ENCODE measurements at regions not wholly inside any gene's neighbourhood (a gene's known extent, or its start where the extent isn't known, plus 50 kb on each side); places are given as distances from the start of the nearest gene placed in this dataset.

GRCh38 chr2:146496248-146496647, 1348.6 kb upstream of the ACVR2A start:
- no peaks in the 10 kb centered on the region for H3K36me3 Mint-ChIP-seq (ENCODE audit: low read depth)

GRCh38 chr2:146489386-146489785, 1355.4 kb upstream of the ACVR2A start:
- H3K4me1 Mint-ChIP-seq (ENCODE audit: low read depth): no peaks in the 10 kb centered on the region
- H3K9me3 Mint-ChIP-seq: peaks cover 4% of the 10 kb centered on the region
- no peaks in the 10 kb centered on the region for H3K27me3 ChIP-seq (ENCODE audit: control insufficient read depth in 1 of 2, insufficient read depth in 2 of 2, low read length in 2 of 2)
- no peak overlapping the region for H3K4me3 ChIP-seq (ENCODE audit: low read length)
- ChIA-PET POLR2A (no interaction called here), CTCF (no interaction called here)
- no peak overlapping the region for H3K27ac Mint-ChIP-seq
- no peak for DNase-seq
- no peak for ATAC-seq (ENCODE audit: poor library complexity)
- H3K27me3 Mint-ChIP-seq: no peaks in the 10 kb centered on the region
- H3K4me3 Mint-ChIP-seq: no peak overlapping the region
- no peak for TF ChIP-seq CTCF (IDR thresholded peaks at IDR 0.05)
- H3K9me3 ChIP-seq (ENCODE audit: control insufficient read depth in 1 of 2, insufficient read depth in 1 of 2, low read length in 2 of 2): peaks cover 0 to 4% of the 10 kb centered on the region in 2 experiments
- intact Hi-C loops (cut with DNase I, micrococcal nuclease): no loop called here
- no peak overlapping the region for H3K27ac ChIP-seq (ENCODE audit: low read depth in 1 of 2, low read length in 2 of 2)
- no peaks in the 10 kb centered on the region for H3K36me3 Mint-ChIP-seq (ENCODE audit: low read depth)
- no peaks in the 10 kb centered on the region for H3K4me1 ChIP-seq (ENCODE audit: insufficient read depth, low read length)
- H3K36me3 ChIP-seq (ENCODE audit: insufficient read depth, low read length): no peaks in the 10 kb centered on the region

More at GRCh38 chr2:146496248-146496647, 1348.6 kb upstream of the ACVR2A start:
- Histone ChIP-seq H3K4me1 (ENCODE audit: insufficient read depth, low read length) (no peaks in the 10 kb centered on the region), H3K9me3 (ENCODE audit: control insufficient read depth in 1 of 2, insufficient read depth in 1 of 2, low read length in 2 of 2) (peaks cover 0 to 7% of the 10 kb centered on the region in 2 experiments), H3K27me3 (ENCODE audit: control insufficient read depth in 1 of 2, insufficient read depth in 2 of 2, low read length in 2 of 2) (no peaks in the 10 kb centered on the region), H3K36me3 (ENCODE audit: insufficient read depth, low read length) (no peaks in the 10 kb centered on the region), H3K4me3 (ENCODE audit: low read length) (no peak overlapping the region), H3K27ac (ENCODE audit: low read depth in 1 of 2, low read length in 2 of 2) (no peak overlapping the region)
- no peak for DNase-seq
- Mint-ChIP-seq H3K27me3 (no peaks in the 10 kb centered on the region), H3K9me3 (peaks cover 1% of the 10 kb centered on the region), H3K4me3 (no peak overlapping the region), H3K4me1 (ENCODE audit: low read depth) (no peaks in the 10 kb centered on the region), H3K27ac (no peak overlapping the region)
- CTCF ChIA-PET: no interaction called here
- POLR2A ChIA-PET: no interaction called here
- no peak for TF ChIP-seq CTCF (IDR thresholded peaks at IDR 0.05)
- no peak for ATAC-seq (ENCODE audit: poor library complexity)
- intact Hi-C loops (cut with DNase I, micrococcal nuclease): no loop called here

GRCh38 chr2:146481629-146482028, 1363.2 kb upstream of the ACVR2A start:
- Mint-ChIP-seq H3K27me3 (no peaks in the 10 kb centered on the region), H3K4me3 (no peak overlapping the region), H3K4me1 (ENCODE audit: low read depth) (no peaks in the 10 kb centered on the region), H3K9me3 (no peaks in the 10 kb centered on the region), H3K36me3 (ENCODE audit: low read depth) (no peaks in the 10 kb centered on the region), H3K27ac (no peak overlapping the region)
- no peak for TF ChIP-seq CTCF (IDR thresholded peaks at IDR 0.05)
- H3K27ac ChIP-seq (ENCODE audit: low read depth in 1 of 2, low read length in 2 of 2): no peak overlapping the region
- no peaks in the 10 kb centered on the region for H3K36me3 ChIP-seq (ENCODE audit: insufficient read depth, low read length)
- no peaks in the 10 kb centered on the region for H3K4me1 ChIP-seq (ENCODE audit: insufficient read depth, low read length)
- no peaks in the 10 kb centered on the region for H3K27me3 ChIP-seq (ENCODE audit: control insufficient read depth in 1 of 2, insufficient read depth in 2 of 2, low read length in 2 of 2)
- H3K9me3 ChIP-seq (ENCODE audit: control insufficient read depth in 1 of 2, insufficient read depth in 1 of 2, low read length in 2 of 2): no peaks in the 10 kb centered on the region
- DNase-seq (no peak), ATAC-seq (ENCODE audit: poor library complexity) (no peak)
- H3K4me3 ChIP-seq (ENCODE audit: low read length): no peak overlapping the region
- intact Hi-C loops (cut with DNase I, micrococcal nuclease): no loop called here
- POLR2A ChIA-PET: no interaction called here
- CTCF ChIA-PET: no interaction called here
